NT2/D1 (cell line): ENCODE measurements at regions not wholly inside any gene's neighbourhood (a gene's known extent, or its start where the extent isn't known, plus 50 kb on each side); places are given as distances from the start of the nearest gene placed in this dataset.

Source experiments
- YY1 ChIP-seq: IDR thresholded peaks from 2 replicates; pipeline ENCODE4 v1.6.1; 2011; ENCODE audit not compliant: insufficient read length, insufficient read depth
- ZNF274 ChIP-seq: IDR thresholded peaks from 2 replicates; pipeline ENCODE4 v1.6.1; 2011; ENCODE audit warnings: mild to moderate bottlenecking, low read depth, low read length

GRCh38 chr5:98690002-98690401 is 83.5 kb upstream of the RGMB start:
- TF ChIP-seq ZNF274 (no peak), YY1 (no peak)
